HG02610 (cell line): ENCODE measurements at regions not wholly inside any gene's neighbourhood (a gene's known extent, or its start where the extent isn't known, plus 50 kb on each side); places are given as distances from the start of the nearest gene placed in this dataset.
"Not testable (repeated sequence)": the region's sequence is repeated elsewhere in the genome, so short reads cannot be mapped to it uniquely, and the experiment has no call there.

Source experiments
- ATAC-seq: cut with Tn5 transposase; IDR thresholded peaks from one replicate; pipeline ENCODE4 v1.9.1; 2021; ENCODE audit warnings: mild to moderate bottlenecking, moderate library complexity; ENCODE audit not compliant: unreplicated experiment

DNA sequence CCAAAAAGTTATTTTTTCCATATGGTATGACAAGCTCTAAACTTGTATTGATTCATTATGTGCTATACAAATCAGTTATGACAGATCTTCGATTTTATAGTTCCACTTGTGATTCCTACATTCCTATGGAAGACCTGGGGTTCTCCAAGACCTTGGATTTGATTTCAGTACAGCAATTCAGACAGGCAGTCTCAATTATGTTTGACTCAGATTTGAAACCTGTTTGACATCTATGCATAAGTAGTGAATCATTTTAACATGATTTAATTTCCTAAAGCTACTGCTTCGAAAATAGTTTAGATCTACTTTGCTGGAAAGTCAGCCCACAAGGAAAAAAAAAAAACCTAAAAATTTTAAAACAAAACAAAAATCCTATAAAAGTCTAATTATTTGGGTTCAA, 820.4 kb downstream of the LUZP2 start:
- no peak for ATAC-seq

DNA sequence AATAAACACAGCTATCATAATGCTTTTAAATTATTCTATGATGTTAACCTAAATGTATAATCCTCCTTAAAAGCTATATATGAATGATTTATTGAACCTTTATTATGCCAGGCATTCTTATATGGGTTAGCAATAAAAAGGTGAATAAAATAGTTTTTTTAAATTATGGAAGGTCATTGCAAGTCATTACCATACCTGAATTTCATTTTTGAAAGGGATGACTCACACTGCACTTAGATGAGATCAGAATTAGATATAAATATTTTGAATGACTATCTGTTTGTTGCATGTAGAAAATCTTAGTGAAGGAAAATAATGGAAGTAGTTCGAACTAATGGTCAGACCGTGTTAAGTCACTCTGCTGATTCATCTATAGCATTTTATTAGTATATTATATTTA, 822.3 kb downstream of the LUZP2 start:
- no peak for ATAC-seq

- no peak for ATAC-seq
These were observed 830.8 kb downstream of the LUZP2 start for GRCh38 chr11:25327656-25328055.

GRCh38 chr11:25339281-25339680, 842.4 kb downstream of the LUZP2 start:
- ATAC-seq = no peak

DNA sequence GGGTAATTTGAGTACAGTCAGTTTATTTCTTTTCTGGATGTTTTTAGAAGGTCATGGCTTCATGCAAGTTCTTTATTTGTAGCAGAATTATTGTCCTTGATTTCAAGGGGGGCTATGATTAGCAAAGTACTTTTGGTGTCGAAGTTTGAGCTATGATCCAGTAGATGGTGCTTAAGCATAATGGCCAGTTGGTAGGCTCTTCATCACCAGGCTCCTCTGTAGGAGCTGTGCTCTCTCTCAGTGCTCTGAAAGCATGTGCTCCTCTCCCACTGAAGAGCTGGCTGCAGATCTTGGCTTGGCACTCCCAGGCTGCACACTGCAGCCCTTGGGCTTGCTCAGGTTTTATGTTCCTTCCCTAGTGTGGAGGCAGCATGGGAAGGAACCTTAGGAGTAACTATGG, 852.7 kb downstream of the LUZP2 start:
- ATAC-seq = no peak

DNA sequence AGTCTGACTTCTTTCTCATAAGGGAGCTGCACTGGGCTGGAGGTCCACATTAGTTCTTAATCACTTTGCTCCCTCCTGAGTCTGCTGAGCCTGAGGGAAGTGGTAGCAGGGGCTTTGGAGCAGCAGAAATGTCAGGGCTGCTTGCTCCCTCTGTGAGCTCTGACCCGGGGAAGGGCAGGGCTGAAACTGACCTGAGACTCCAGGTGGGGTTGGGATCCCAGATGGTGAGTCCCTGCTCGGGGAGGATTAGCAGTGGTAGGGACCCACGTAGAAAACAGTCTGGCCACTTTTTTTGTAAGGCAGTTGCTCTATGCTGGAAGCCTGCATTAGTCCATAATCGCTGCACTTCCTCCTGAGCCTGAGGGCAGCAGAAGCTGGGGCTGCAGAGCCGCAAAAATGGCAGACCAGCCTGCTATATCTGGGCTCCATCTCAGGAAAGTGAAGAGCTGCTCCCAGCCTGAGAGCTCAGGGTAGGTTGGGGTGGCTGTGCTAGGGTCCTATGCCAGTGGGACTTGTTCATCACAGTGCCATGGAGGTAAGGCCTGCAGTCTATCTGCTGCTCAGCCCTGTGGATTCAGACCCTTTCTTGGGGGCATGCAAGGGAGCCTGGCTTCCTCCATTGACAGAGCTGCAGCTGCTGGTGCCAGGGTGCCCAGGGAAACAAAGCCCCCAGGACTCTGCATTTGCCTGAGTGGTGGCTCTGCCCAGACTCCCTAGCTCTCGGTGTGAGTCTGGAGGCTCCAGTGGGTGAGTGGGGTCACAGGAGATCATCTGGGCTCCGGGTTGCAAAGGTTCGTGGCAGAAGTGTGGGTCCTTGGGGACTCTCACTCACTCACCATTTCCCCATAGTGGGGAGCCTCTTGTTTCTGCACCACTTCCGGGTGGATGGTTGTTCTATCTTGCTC, 854.3 kb downstream of the LUZP2 start:
- no peak for ATAC-seq

GRCh38 chr11:25357133-25357532, 860.3 kb downstream of the LUZP2 start:
- ATAC-seq = no peak

DNA sequence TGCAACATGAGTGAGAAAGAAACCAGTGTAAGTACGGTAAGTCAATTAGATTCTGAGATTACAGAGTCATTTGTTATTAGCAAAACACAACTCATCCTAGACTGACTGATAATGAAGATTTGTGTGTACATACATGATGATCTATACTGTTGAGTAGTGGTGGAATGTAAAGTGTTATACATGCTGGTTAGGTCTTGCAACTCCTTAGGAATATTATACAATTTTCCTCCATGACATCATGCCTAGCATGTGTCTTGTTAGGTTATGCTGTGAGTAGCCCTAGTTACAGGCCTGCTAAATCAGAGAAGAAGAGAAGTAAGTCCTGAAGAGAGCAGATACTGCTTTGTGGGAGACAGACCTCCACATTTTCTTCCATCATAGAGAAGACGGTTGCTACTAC, 880.6 kb downstream of the LUZP2 start:
- ATAC-seq = no peak

- no peak for ATAC-seq
These were observed 900.0 kb downstream of the LUZP2 start for GRCh38 chr11:25396847-25397246.

DNA sequence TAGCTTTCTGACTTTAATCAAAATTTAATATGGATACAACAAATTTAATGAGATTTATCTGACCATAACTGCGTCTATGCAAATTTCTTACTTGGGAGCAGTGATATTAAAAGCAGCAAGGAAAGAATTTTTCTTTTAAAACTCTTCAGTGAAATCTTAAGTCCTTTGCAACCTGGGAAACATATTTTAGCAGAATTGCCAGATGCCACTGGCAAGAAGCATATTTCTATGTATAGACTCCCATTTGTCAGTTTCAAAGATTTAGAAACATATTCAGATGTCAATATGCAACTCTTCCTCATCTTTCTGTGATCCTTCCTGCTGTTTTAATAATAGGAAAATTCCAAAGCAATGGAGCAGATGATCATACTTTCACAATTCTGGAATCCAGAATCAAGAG, 911.3 kb downstream of the LUZP2 start:
- no peak for ATAC-seq

DNA sequence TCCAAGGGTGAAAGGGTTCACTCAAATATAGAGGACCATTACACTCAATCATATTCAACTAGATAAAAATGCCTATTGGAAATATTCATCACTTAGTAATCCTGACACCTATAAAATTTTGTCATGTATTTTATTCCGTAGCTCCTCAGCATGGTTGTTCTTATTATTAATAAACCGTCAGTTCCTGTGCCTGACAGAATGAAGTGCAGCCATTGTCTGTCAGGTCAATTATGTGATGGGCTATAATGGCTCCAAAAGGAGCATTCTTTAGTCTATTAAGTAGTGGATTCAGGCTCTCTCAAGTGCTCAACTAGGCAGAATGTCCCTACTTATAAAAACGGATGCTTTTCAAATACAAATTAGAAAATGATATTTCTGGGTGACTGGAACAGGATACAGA, 916.1 kb upstream of the ANO3 start:
- ATAC-seq = no peak

DNA sequence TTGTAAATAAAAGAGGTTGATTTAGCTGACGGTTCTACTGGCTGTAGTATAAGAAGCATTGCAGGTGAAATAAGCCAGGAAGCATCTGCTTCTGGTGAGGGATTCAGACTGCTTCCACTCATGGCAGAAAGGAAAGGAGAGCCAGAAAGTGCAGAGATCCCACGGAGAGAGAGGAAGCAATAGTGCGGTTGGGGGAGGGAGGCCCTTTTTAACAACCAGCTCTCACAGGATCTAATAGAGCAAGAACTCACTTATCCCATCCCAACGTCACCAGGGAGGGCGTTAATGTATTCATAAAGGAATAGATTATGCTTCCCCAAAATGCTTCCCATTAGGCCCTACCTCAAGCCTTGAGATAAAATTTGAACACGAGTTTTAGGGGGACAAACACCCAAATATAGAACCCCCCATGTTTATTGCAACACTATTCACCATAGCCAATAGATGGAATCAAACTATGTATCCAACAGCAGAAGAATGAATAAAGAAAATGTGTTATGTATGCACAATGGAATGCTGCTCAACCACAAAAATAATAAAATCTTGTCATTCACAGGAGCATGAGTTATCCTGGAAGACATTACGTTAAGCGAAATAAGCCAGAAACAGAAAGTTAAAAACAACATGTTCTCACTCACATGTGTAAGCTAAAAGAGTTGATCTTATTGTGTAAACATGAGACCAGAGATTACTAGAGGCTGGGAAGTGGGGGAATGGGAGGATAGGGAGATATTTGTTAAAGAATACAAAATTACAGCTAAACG, 908.3 kb upstream of the ANO3 start:
- ATAC-seq = no peak

- ATAC-seq = no peak
These were observed 899.6 kb upstream of the ANO3 start for GRCh38 chr11:25432376-25432775.

GRCh38 chr11:25435197-25435596, 896.7 kb upstream of the ANO3 start:
- no peak for ATAC-seq

DNA sequence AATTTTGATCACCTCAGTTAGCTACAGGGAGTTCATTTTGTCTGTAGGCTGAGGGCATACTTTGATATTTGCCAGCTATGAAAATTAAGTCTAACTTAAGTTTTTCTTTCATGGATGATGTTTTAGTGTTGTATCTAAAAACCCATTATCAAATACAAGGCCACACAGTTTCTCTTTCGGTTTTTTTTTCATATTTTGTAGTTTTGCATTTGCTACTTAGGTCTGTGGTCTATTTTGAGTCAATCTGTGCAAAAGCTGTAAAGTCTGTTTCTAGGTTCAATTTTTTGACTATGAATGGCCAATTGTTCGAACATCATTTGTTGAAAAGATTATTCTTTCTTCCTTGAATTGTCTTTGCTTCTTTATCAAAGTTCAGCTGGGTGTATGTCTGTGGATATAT, 895.6 kb upstream of the ANO3 start:
- no peak for ATAC-seq

DNA sequence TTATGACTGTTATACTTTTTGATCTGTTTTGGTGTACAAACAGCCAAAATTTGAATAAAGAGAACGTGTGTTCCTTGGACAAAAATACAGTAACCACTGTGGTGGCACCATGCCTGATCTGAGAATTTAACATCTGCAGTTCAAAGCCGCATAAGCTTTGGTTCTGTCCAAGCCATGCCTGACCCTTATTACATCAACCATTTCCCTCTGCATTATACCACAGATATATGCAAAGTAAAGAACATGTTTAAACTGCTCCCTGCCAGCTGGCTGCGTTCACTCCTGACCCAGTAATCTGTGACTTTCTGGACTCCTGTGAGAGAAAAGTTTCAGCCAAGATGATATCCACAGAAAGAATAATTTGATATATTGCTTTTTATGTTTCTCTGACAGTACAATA, 890.5 kb upstream of the ANO3 start:
- ATAC-seq = no peak

- no peak for ATAC-seq
These were observed 882.8 kb upstream of the ANO3 start for GRCh38 chr11:25449091-25449490.

DNA sequence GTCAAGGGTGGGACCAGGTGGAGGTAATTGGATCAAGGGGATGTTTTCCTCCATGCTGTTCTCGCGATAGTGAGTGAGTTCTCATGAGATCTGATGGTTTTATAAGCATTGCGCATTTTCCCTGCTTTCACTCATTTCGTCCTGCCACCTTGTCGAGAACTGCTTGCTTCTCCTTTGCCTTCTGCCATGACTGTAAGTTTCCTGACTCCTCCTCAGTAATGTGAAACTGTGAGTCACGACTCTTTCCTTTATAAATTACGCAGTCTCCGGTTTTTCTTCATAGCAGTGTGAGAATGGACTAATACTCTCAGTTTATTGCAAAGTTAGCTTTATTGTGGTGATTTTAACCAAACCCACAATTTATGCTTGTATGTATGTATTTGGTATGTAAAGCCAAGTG, 878.5 kb upstream of the ANO3 start:
- ATAC-seq = no peak

- ATAC-seq = no peak
These were observed 875.7 kb upstream of the ANO3 start for GRCh38 chr11:25456211-25456610.

DNA sequence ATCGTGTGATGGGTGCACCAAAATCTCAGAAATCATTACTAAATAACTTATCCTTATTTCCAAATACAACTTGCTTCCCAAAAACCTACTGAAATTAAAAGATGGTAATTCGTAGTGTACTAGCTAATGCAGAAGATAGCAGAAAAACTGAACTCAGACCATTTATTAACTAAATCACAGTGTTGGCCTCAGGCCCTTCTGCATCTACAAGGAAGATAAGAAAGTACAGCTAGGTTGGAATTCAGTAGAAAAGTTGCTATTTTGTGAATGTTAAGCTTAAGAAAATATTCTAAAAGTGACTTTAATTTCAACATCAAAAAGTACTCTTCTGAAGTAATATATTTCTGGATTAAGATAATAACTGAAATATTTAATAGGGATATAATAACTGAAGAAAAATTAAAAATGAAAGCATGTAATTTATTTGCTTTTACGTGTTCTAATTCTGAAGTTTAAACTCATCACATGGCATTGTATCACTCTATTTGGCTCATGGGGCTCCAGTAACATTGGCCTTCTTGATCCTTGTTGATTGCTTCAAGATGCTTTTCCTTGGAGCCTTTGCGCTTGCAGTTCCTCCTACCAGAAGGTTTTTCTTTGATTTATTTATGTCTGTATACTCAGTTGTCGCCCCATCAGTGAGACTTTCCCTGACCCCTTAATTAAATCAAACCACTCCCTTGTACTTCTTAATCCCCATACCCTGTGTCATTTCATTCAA, 847.9 kb upstream of the ANO3 start:
- no peak for ATAC-seq

DNA sequence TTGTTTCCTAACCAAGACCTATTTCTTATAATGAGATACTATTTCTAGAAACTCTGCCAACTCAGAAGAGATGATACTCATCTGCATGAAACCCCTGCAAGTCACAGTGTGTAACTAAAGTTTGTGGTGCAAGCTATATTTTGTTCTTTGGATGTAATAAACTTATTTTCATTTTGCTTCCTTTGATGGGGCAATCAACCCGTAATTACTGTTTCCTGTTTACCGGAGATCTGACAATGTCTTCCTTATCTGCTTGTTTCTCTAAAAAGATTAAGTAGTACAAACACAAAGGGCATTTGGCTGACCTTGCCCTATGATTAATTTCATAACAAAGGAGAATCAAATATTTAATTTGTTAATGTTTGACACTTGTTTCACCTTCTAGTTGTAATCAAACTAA, 846.6 kb upstream of the ANO3 start:
- ATAC-seq = no peak

DNA sequence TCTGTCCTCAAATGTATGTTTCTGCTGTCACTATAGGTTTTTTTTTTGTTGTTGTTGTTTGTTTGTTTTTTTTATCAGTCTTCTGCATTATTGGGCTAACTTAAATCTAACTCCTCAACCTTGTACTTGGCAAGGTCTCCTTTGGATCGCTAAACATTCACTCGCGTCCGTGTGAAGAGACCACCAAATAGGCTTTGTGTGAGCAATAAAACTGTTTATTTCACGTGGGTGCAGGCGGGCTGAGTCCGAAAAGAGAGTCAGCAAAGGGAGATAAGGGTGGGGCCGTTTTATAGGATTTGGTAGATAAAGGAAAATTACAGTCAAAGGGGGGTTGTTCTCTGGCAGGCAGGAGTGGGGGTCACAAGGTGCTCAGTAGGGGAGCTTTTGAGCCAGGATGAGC, 845.6 kb upstream of the ANO3 start:
- ATAC-seq = not testable (repeated sequence)
